DMS 273 (cell line): ENCODE measurements at regions not wholly inside any gene's neighbourhood (a gene's known extent, or its start where the extent isn't known, plus 50 kb on each side); places are given as distances from the start of the nearest gene placed in this dataset.
"Not testable (repeated sequence)": the region's sequence is repeated elsewhere in the genome, so short reads cannot be mapped to it uniquely, and the experiment has no call there.

Experiments
- DNase-seq: peaks from one replicate; lab custom pipeline; 2025; ENCODE audit not compliant: unreplicated experiment; lab: John Stamatoyannopoulos, UW

GRCh38 chr6:130547723-130548122 lies 181.9 kb downstream of the TMEM200A start:
- DNase-seq = no peak

- DNase-seq = no peak
Observed at GRCh38 chr6:130557481-130558112, 191.8 kb downstream of the TMEM200A start.

GRCh38 chr6:130558131-130558530 lies 192.3 kb downstream of the TMEM200A start:
- no peak for DNase-seq

- no peak for DNase-seq
Observed at GRCh38 chr6:130559166-130559565, 193.3 kb downstream of the TMEM200A start.

GRCh38 chr6:130560231-130560630 lies 194.4 kb downstream of the TMEM200A start:
- DNase-seq = no peak

- DNase-seq = not testable (repeated sequence)
Observed at GRCh38 chr6:130561159-130561558, 195.3 kb downstream of the TMEM200A start.

GRCh38 chr6:130565696-130566095 lies 199.9 kb downstream of the TMEM200A start:
- DNase-seq = no peak

- no peak for DNase-seq
Observed at GRCh38 chr6:130574146-130574545, 208.3 kb downstream of the TMEM200A start.

GRCh38 chr6:130575557-130575956 lies 209.7 kb downstream of the TMEM200A start:
- no peak for DNase-seq

- DNase-seq = no peak
Observed at GRCh38 chr6:130575971-130576370, 210.2 kb downstream of the TMEM200A start.

- DNase-seq = no peak
Observed at GRCh38 chr6:130577178-130577919, 211.5 kb downstream of the TMEM200A start.

- no peak for DNase-seq
Observed at GRCh38 chr6:130578713-130579112, 212.9 kb downstream of the TMEM200A start.

- DNase-seq = no peak
Observed at GRCh38 chr6:130583268-130583667, 217.5 kb downstream of the TMEM200A start.

GRCh38 chr6:130585587-130585986 lies 219.8 kb downstream of the TMEM200A start:
- DNase-seq = no peak

GRCh38 chr6:130587778-130588520 lies 222.1 kb downstream of the TMEM200A start:
- DNase-seq = no peak

GRCh38 chr6:130593200-130593599 lies 227.4 kb downstream of the TMEM200A start:
- no peak for DNase-seq

GRCh38 chr6:130593948-130594347 lies 228.1 kb downstream of the TMEM200A start:
- no peak for DNase-seq

GRCh38 chr6:130598021-130598989 lies 228.9 kb upstream of the SMLR1 start:
- no peak for DNase-seq

- no peak for DNase-seq
Observed at GRCh38 chr6:130600880-130601341, 226.3 kb upstream of the SMLR1 start.

- no peak for DNase-seq
Observed at GRCh38 chr6:130602151-130602770, 224.9 kb upstream of the SMLR1 start.
